ENCODE measurements at regions not wholly inside any gene's neighbourhood (a gene's known extent, or its start where the extent isn't known, plus 50 kb on each side); places are given as distances from the start of the nearest gene placed in this dataset.

- TF ChIP-seq KDM5A (IDR thresholded peaks at IDR 0.05; ENCODE audit: low read length) (no peak), CHD7 (IDR thresholded peaks at IDR 0.05; ENCODE audit: insufficient replicate concordance, low read length) (no peak), PHF8 (conservative IDR thresholded peaks at IDR 0.05; ENCODE audit: low read depth, low read length) (no peak)
Measured at GRCh38 chr7:34237493-34237849, 332.1 kb downstream of the BMPER start (continued).

Data from H1 (cell line).